22Rv1 (cell line): ENCODE measurements at regions not wholly inside any gene's neighbourhood (a gene's known extent, or its start where the extent isn't known, plus 50 kb on each side); places are given as distances from the start of the nearest gene placed in this dataset.

Experiments used
- CTCF ChIP-seq: fragments of 450-650 bp; IDR thresholded peaks from 2 replicates; pipeline ENCODE4 v1.5.1; 2017; ENCODE audit warnings: mild to moderate bottlenecking
- ZFX ChIP-seq: fragments of 450-650 bp; IDR thresholded peaks from 2 replicates; pipeline ENCODE4 v1.6.1; 2017; ENCODE audit warnings: antibody characterized with exemption, borderline replicate concordance

GRCh38 chr10:120983721-120984120 lies 132.6 kb downstream of the WDR11 start:
- TF ChIP-seq CTCF: no peak
- no peak for TF ChIP-seq ZFX
